GM12891 (cell line): ENCODE measurements at regions not wholly inside any gene's neighbourhood (a gene's known extent, or its start where the extent isn't known, plus 50 kb on each side); places are given as distances from the start of the nearest gene placed in this dataset.
"Not testable (repeated sequence)": the region's sequence is repeated elsewhere in the genome, so short reads cannot be mapped to it uniquely, and the experiment has no call there.

Source experiments
- POLR2A ChIP-seq: IDR thresholded peaks from 2 replicates; pipeline ENCODE4 v1.6.1; 2011; ENCODE audit warnings: low read depth, low read length, control low read depth
- POLR2AphosphoS5 ChIP-seq: IDR thresholded peaks from 2 replicates; pipeline ENCODE4 v1.6.1; 2011; ENCODE audit warnings: low read depth, low read length, control low read depth

DNA sequence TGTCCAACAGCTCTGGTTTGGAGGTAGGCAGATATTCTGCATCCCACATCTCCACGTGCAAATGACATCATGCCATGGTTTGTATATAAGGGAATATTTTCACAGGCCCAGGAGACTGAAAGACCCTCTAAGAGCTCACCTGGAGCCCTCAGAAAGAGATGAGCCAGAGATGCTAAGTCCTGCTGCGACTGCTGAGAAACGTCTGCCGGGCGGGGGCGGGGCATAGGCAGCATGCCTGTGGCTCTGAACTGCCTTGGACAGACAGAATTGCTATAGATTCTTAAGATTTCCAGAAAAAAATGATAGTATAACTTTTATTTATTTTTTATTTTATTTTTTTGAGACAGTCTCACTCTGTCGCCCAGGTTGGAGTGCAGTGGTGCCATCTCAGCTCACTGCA is 64.2 kb upstream of the METTL9 start:
- not testable (repeated sequence) for TF ChIP-seq POLR2AphosphoS5, POLR2A
